Tibial nerve (tissue), 4 donors: ENCODE measurements at regions not wholly inside any gene's neighbourhood (a gene's known extent, or its start where the extent isn't known, plus 50 kb on each side); places are given as distances from the start of the nearest gene placed in this dataset.

Experiments used
- CTCF ChIP-seq, 5 experiments: fragments of 200-600 bp in 3 of 5; fragments of 450-650 bp in 2 of 5; sonication (generic) in 3 of 5; IDR thresholded peaks; one replicate each; pipeline ENCODE4 v1.5.1; 2016 to 2019; ENCODE audit warnings: antibody characterized with exemption in 5 of 5, mild to moderate bottlenecking in 3 of 5, moderate library complexity in 2 of 5
- EP300 ChIP-seq, 2 donors: sonication (generic); formaldehyde crosslinking; IDR thresholded peaks; one replicate each; pipeline ENCODE4 v1.6.1; 2017; ENCODE audit warnings: antibody characterized with exemption in 2 of 2, mild to moderate bottlenecking in 1 of 2
- POLR2A ChIP-seq, 2 donors: fragments of 450-650 bp; IDR thresholded peaks; one replicate each; pipeline ENCODE4 v1.6.1; 2017; ENCODE audit warnings: antibody characterized with exemption in 2 of 2, mild to moderate bottlenecking in 2 of 2, moderate library complexity in 2 of 2

DNA sequence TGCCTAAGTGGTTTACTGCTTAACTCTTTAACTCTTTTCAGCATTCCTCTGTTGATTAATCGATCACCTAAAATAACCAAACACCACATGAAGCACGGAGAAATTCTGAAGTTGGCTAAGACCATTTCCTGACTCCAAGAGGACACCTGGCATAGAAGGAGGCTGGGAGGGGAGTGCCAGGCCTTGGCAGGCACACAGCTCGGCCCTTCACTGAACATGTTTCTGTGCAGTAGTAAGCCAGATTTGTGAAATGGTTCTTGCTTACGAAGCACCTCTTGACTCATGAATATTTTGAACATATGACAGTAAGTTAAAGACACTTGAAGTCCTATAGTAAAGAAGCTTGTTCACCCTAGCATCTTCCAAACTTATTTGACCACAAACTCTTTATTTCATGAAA is 82.3 kb downstream of the FOXL1 start:
- TF ChIP-seq CTCF (IDR thresholded peaks at IDR 0.05) = no peak
- no peak for TF ChIP-seq POLR2A (IDR thresholded peaks at IDR 0.05)
- no peak for TF ChIP-seq EP300 (IDR thresholded peaks at IDR 0.05)
